Subcutaneous abdominal adipose tissue (tissue), 5 donors: ENCODE measurements at regions not wholly inside any gene's neighbourhood (a gene's known extent, or its start where the extent isn't known, plus 50 kb on each side); places are given as distances from the start of the nearest gene placed in this dataset.

Source experiments
- H3K27ac ChIP-seq: one replicate; pipeline ENCODE4 v1.7.0; 2013; ENCODE audit warnings: low read depth, mild to moderate bottlenecking, inconsistent platforms, low read length, moderate library complexity
- H3K27me3 ChIP-seq, 5 donors: one replicate each; pipeline ENCODE4 v1.7.0; 2013; ENCODE audit warnings: low read length in 5 of 5, inconsistent platforms in 1 of 5; ENCODE audit not compliant: control insufficient read depth in 5 of 5, insufficient read depth in 4 of 5
- H3K36me3 ChIP-seq, 5 donors: one replicate each; pipeline ENCODE4 v1.7.0; 2013; ENCODE audit warnings: low read length in 5 of 5; ENCODE audit not compliant: control insufficient read depth in 5 of 5, insufficient read depth in 5 of 5
- H3K4me1 ChIP-seq, 5 donors: one replicate each; pipeline ENCODE4 v1.7.0; 2013; ENCODE audit warnings: low read length in 5 of 5, mild to moderate bottlenecking in 3 of 5, moderate library complexity in 1 of 5; ENCODE audit not compliant: control insufficient read depth in 5 of 5, insufficient read depth in 5 of 5
- H3K4me3 ChIP-seq, 5 donors: one replicate each; pipeline ENCODE4 v1.7.0; 2013; ENCODE audit warnings: low read length in 5 of 5, low read depth in 1 of 5
- H3K9ac ChIP-seq, 5 donors: one replicate each; pipeline ENCODE4 v1.7.0; 2013; ENCODE audit warnings: low read length in 5 of 5, mild to moderate bottlenecking in 4 of 5, moderate library complexity in 3 of 5
- H3K9me3 ChIP-seq, 5 donors: one replicate each; pipeline ENCODE4 v1.7.0; 2013; ENCODE audit warnings: low read length in 5 of 5; ENCODE audit not compliant: control insufficient read depth in 5 of 5
- donor health status: healthy.
- donor health status: healthy.
- donor health status: healthy.
- donor health status: healthy.
- donor health status: healthy.

GRCh38 chr3:68336042-68336441 lies 596.3 kb downstream of the TAFA4 start:
- H3K27ac ChIP-seq = no peak overlapping the region
- no peak overlapping the region for H3K9ac ChIP-seq
- H3K36me3 ChIP-seq = no peaks in the 10 kb centered on the region
- no peaks in the 10 kb centered on the region for H3K9me3 ChIP-seq
- H3K27me3 ChIP-seq = no peaks in the 10 kb centered on the region
- H3K4me3 ChIP-seq = no peak overlapping the region
- H3K4me1 ChIP-seq = no peaks in the 10 kb centered on the region

- H3K4me1 ChIP-seq = no peaks in the 10 kb centered on the region
- H3K9me3 ChIP-seq = no peaks in the 10 kb centered on the region
These were observed 597.9 kb downstream of the TAFA4 start for GRCh38 chr3:68334367-68334986.

GRCh38 chr3:68328049-68328448 lies 604.3 kb downstream of the TAFA4 start:
- no peaks in the 10 kb centered on the region for H3K9me3 ChIP-seq
- no peaks in the 10 kb centered on the region for H3K27me3 ChIP-seq
- no peak overlapping the region for H3K9ac ChIP-seq
- H3K4me1 ChIP-seq = peaks cover 0 to 9% (median 0%) of the 10 kb centered on the region in 5 donors
- no peak overlapping the region for H3K4me3 ChIP-seq
- no peaks in the 10 kb centered on the region for H3K36me3 ChIP-seq
- no peak overlapping the region for H3K27ac ChIP-seq

More at GRCh38 chr3:68334367-68334986, 597.9 kb downstream of the TAFA4 start:
- H3K27ac ChIP-seq = no peak overlapping the region
- H3K9ac ChIP-seq = no peak overlapping the region
- H3K4me3 ChIP-seq = no peak overlapping the region
- H3K36me3 ChIP-seq = no peaks in the 10 kb centered on the region
- H3K27me3 ChIP-seq = no peaks in the 10 kb centered on the region

- no peak overlapping the region for H3K4me3 ChIP-seq
- H3K36me3 ChIP-seq = no peaks in the 10 kb centered on the region
- peaks cover 0 to 4% (median 0%) of the 10 kb centered on the region in 5 donors for H3K9me3 ChIP-seq
- H3K9ac ChIP-seq = no peak overlapping the region
- H3K27ac ChIP-seq = no peak overlapping the region
- H3K4me1 ChIP-seq = no peaks in the 10 kb centered on the region
- no peaks in the 10 kb centered on the region for H3K27me3 ChIP-seq
These were observed 616.4 kb downstream of the TAFA4 start for GRCh38 chr3:68315964-68316363.

- no peaks in the 10 kb centered on the region for H3K27me3 ChIP-seq
- H3K36me3 ChIP-seq = no peaks in the 10 kb centered on the region
- H3K9ac ChIP-seq = no peak overlapping the region
- no peaks in the 10 kb centered on the region for H3K4me1 ChIP-seq
- H3K4me3 ChIP-seq = no peak overlapping the region
- H3K9me3 ChIP-seq = peaks cover 0 to 4% (median 0%) of the 10 kb centered on the region in 5 donors
- H3K27ac ChIP-seq = no peak overlapping the region
These were observed 616.8 kb downstream of the TAFA4 start for GRCh38 chr3:68315546-68315945.

GRCh38 chr3:68306571-68306970 lies 625.8 kb downstream of the TAFA4 start:
- no peaks in the 10 kb centered on the region for H3K27me3 ChIP-seq
- no peak overlapping the region for H3K9ac ChIP-seq
- H3K36me3 ChIP-seq = no peaks in the 10 kb centered on the region
- H3K27ac ChIP-seq = no peak overlapping the region
- H3K4me1 ChIP-seq = no peaks in the 10 kb centered on the region
- no peak overlapping the region for H3K4me3 ChIP-seq
- H3K9me3 ChIP-seq = no peaks in the 10 kb centered on the region

GRCh38 chr3:68295457-68295856 lies 636.9 kb downstream of the TAFA4 start:
- Histone ChIP-seq H3K4me1 (no peaks in the 10 kb centered on the region), H3K27ac (no peak overlapping the region), H3K4me3 (no peak overlapping the region), H3K27me3 (no peaks in the 10 kb centered on the region), H3K36me3 (no peaks in the 10 kb centered on the region), H3K9ac (no peak overlapping the region), H3K9me3 (peaks cover 0 to 3% (median 0%) of the 10 kb centered on the region in 5 donors)

GRCh38 chr3:68290333-68290732 lies 635.9 kb upstream of the SUCLG2 start:
- H3K27ac ChIP-seq = no peak overlapping the region
- no peaks in the 10 kb centered on the region for H3K4me1 ChIP-seq
- no peak overlapping the region for H3K9ac ChIP-seq
- no peak overlapping the region for H3K4me3 ChIP-seq
- H3K36me3 ChIP-seq = no peaks in the 10 kb centered on the region
- no peaks in the 10 kb centered on the region for H3K27me3 ChIP-seq
- no peaks in the 10 kb centered on the region for H3K9me3 ChIP-seq

GRCh38 chr3:68288085-68288484 lies 633.7 kb upstream of the SUCLG2 start:
- no peaks in the 10 kb centered on the region for H3K36me3 ChIP-seq
- H3K27ac ChIP-seq = no peak overlapping the region
- no peaks in the 10 kb centered on the region for H3K9me3 ChIP-seq
- H3K4me1 ChIP-seq = no peaks in the 10 kb centered on the region
- no peak overlapping the region for H3K9ac ChIP-seq
- H3K4me3 ChIP-seq = no peak overlapping the region
- H3K27me3 ChIP-seq = no peaks in the 10 kb centered on the region

GRCh38 chr3:68287101-68287500 lies 632.7 kb upstream of the SUCLG2 start:
- Histone ChIP-seq H3K27me3 (no peaks in the 10 kb centered on the region), H3K9ac (no peak overlapping the region), H3K9me3 (no peaks in the 10 kb centered on the region), H3K4me3 (no peak overlapping the region), H3K36me3 (no peaks in the 10 kb centered on the region), H3K27ac (no peak overlapping the region), H3K4me1 (no peaks in the 10 kb centered on the region)
